Loucy (cell line): ENCODE measurements at regions not wholly inside any gene's neighbourhood (a gene's known extent, or its start where the extent isn't known, plus 50 kb on each side); places are given as distances from the start of the nearest gene placed in this dataset.

Source experiments
- H2AFZ ChIP-seq: fragments of 200-600 bp; sonication (generic); 2 replicates; pipeline ENCODE4 v1.6.0; 2016; ENCODE audit warnings: antibody characterized with exemption, mild to moderate bottlenecking, low read length, moderate library complexity
- H3F3A ChIP-seq: fragments of 200-600 bp; 2 replicates; pipeline ENCODE4 v1.6.0; 2016; ENCODE audit warnings: antibody characterized with exemption, low read depth, mild to moderate bottlenecking
- H3K27me3 ChIP-seq: fragments of 200-600 bp; sonication (generic); 2 replicates; pipeline ENCODE4 v1.6.1; 2014; ENCODE audit warnings: low read length, mild to moderate bottlenecking; ENCODE audit not compliant: insufficient read depth, poor library complexity, severe bottlenecking
- H3K36me3 ChIP-seq: fragments of 200-600 bp; sonication (generic); 2 replicates; pipeline ENCODE4 v1.6.1; 2016; ENCODE audit warnings: low read length; ENCODE audit not compliant: insufficient read depth
- H3K4me1 ChIP-seq: fragments of 200-600 bp; sonication (generic); 2 replicates; pipeline ENCODE4 v1.5.1; 2014; ENCODE audit warnings: low read length, mild to moderate bottlenecking; ENCODE audit not compliant: insufficient read depth, poor library complexity, severe bottlenecking
- H3K4me2 ChIP-seq: fragments of 200-600 bp; sonication (generic); 2 replicates; pipeline ENCODE4 v1.6.0; 2014; ENCODE audit warnings: antibody characterized with exemption, low read length, low read depth, mild to moderate bottlenecking; ENCODE audit not compliant: poor library complexity, severe bottlenecking
- H3K4me3 ChIP-seq: fragments of 200-600 bp; sonication (generic); 2 replicates; pipeline ENCODE4 v1.5.1; 2014; ENCODE audit warnings: low read length, mild to moderate bottlenecking, mixed read lengths; ENCODE audit not compliant: poor library complexity, severe bottlenecking
- H3K79me2 ChIP-seq: fragments of 200-600 bp; sonication (generic); 2 replicates; pipeline ENCODE4 v1.6.1; 2014; ENCODE audit warnings: low read length; ENCODE audit not compliant: insufficient read depth
- H3K9ac ChIP-seq: fragments of 200-600 bp; sonication (generic); 2 replicates; pipeline ENCODE4 v1.6.0; 2014; ENCODE audit warnings: mild to moderate bottlenecking, low read depth, low read length, moderate library complexity; ENCODE audit not compliant: poor library complexity, severe bottlenecking
- H3K9me2 ChIP-seq: fragments of 200-600 bp; sonication (generic); replicated peaks from 2 replicates; pipeline ENCODE4 v1.6.1; 2016; ENCODE audit warnings: low read depth, low read length, mixed read lengths
- H3K9me3 ChIP-seq: fragments of 200-600 bp; sonication (generic); 2 replicates; pipeline ENCODE4 v1.6.1; 2014; ENCODE audit warnings: mild to moderate bottlenecking, antibody characterized with exemption, low read length, low read depth; ENCODE audit not compliant: insufficient read depth
- H4K20me1 ChIP-seq: fragments of 200-600 bp; sonication (generic); 2 replicates; pipeline ENCODE4 v1.6.0; 2014; ENCODE audit warnings: antibody characterized with exemption, low read length, mild to moderate bottlenecking; ENCODE audit not compliant: insufficient read depth, poor library complexity, severe bottlenecking
- EZH2phosphoT487 ChIP-seq: fragments of 200-600 bp; IDR thresholded peaks from 2 replicates; pipeline ENCODE4 v1.6.1; 2018; ENCODE audit warnings: antibody characterized with exemption, mild to moderate bottlenecking, moderate library complexity, borderline replicate concordance
- TF ChIP-seq, protein P1 (sequence below): fragments of 200-600 bp; sonication (generic); conservative IDR thresholded peaks from 2 replicates; pipeline ENCODE4 v1.5.1; 2014; ENCODE audit warnings: mild to moderate bottlenecking, antibody characterized with exemption, low read length

DNA sequence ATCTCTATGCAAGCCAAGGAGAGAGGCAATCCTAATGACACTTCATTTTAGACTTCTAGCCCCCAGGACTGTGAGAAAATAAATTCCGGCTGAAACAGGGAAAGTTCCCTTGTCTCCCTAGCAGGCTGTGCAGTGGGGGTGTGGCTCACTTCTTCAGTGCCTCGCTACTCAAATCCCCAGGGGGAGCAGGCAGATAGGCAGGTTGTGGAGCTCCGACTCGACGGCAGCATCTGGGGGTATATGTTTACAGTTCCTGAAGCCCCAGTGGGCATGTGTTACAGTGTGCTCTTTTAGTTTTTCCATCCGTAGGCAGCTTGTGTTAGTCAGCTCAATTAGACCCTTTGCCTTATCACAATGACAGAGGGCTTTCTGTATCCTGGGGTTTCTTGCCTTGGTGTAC, 836.5 kb downstream of the PDCD6IP start:
- Histone ChIP-seq H3F3A (0 out of 2 replicates have a peak, but pooled peaks cover 3% of the 10 kb centered on the region), H3K9me3 (no peaks in the 10 kb centered on the region; the same call in 1 of the 2 replicates), H3K4me1 (no peaks in the 10 kb centered on the region), H3K79me2 (no peaks in the 10 kb centered on the region), H3K9me2 (no peaks in the 10 kb centered on the region), H3K27me3 (no peaks in the 10 kb centered on the region), H3K9ac (no peak overlapping the region), H3K4me3 (no peak overlapping the region), H3K36me3 (no peaks in the 10 kb centered on the region), H3K4me2 (no peak overlapping the region), H4K20me1 (no peaks in the 10 kb centered on the region), H2AFZ (no peak overlapping the region)
- no peak for TF ChIP-seq EZH2phosphoT487
- TF ChIP-seq, protein P1, sequence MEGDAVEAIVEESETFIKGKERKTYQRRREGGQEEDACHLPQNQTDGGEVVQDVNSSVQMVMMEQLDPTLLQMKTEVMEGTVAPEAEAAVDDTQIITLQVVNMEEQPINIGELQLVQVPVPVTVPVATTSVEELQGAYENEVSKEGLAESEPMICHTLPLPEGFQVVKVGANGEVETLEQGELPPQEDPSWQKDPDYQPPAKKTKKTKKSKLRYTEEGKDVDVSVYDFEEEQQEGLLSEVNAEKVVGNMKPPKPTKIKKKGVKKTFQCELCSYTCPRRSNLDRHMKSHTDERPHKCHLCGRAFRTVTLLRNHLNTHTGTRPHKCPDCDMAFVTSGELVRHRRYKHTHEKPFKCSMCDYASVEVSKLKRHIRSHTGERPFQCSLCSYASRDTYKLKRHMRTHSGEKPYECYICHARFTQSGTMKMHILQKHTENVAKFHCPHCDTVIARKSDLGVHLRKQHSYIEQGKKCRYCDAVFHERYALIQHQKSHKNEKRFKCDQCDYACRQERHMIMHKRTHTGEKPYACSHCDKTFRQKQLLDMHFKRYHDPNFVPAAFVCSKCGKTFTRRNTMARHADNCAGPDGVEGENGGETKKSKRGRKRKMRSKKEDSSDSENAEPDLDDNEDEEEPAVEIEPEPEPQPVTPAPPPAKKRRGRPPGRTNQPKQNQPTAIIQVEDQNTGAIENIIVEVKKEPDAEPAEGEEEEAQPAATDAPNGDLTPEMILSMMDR = no peak

DNA sequence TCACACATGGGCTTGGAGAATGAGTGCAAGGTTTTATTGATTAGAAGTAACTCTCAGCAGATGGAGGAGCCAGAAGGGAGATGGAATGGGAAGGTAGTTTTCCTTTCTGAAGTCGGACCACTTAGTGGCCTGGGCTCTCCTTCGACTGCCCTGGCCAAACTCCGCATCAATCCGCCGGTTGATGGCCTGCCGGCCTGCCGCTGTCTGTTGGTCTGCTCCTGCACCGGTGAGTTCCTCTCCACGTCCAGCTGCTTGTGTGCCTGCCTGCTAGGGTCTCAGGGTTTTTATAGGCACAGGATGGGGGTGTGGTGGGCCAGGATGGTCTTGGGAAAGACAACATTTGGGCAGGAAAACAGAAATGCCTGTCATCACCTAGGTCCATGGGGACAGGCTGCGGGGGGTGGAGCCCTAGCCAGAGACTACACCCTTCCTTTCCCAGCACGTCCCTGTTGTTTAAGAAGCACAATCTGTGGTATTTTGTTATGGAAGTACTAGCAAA, 837.0 kb downstream of the PDCD6IP start:
- no peaks in the 10 kb centered on the region for H3K36me3 ChIP-seq
- H3K4me3 ChIP-seq = no peak overlapping the region
- H2AFZ ChIP-seq = no peak overlapping the region
- H4K20me1 ChIP-seq = no peaks in the 10 kb centered on the region
- H3K9ac ChIP-seq = no peak overlapping the region
- TF ChIP-seq EZH2phosphoT487 = no peak
- TF ChIP-seq, protein P1 = no peak
- no peaks in the 10 kb centered on the region for H3K27me3 ChIP-seq
- no peaks in the 10 kb centered on the region for H3K9me2 ChIP-seq
- H3F3A ChIP-seq = 0 out of 2 replicates have a peak, but pooled peaks cover 3% of the 10 kb centered on the region
- H3K4me1 ChIP-seq = no peaks in the 10 kb centered on the region
- no peaks in the 10 kb centered on the region; the same call in 1 of the 2 replicates for H3K9me3 ChIP-seq
- no peak overlapping the region for H3K4me2 ChIP-seq
- H3K79me2 ChIP-seq = no peaks in the 10 kb centered on the region

DNA sequence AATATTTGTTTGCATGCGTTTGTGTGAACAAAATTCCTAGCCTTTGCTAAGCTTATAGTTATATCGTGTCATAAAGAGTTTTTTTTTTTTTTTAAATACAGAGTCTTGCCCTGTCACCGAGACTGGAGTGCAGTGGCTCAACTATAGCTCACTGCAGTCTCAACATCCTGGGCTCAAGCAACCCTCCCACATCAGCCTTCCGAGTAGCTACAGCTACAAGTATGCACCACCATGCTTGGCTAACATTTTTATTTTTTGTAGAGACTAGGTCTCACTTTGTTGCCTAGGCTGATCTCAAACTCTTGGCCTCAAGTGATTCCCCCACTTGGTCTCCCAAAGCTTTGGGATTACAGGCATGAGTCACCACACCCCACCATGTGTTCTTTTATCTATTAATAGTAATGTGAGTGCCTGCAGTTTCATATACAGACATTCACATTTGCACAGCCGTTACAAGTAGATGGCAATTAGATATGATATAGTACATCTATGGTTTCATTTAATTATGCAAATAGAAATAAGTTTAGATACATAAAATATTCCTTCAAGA, 848.6 kb downstream of the PDCD6IP start:
- Histone ChIP-seq H3K9me3 (0 out of 2 replicates have a peak, but pooled peaks cover 4% of the 10 kb centered on the region), H3K9ac (no peak overlapping the region), H3F3A (no peaks in the 10 kb centered on the region), H3K9me2 (no peaks in the 10 kb centered on the region), H3K4me3 (no peak overlapping the region), H3K27me3 (no peaks in the 10 kb centered on the region), H4K20me1 (no peaks in the 10 kb centered on the region), H3K4me1 (no peaks in the 10 kb centered on the region), H3K36me3 (no peaks in the 10 kb centered on the region), H3K4me2 (no peak overlapping the region), H2AFZ (no peak overlapping the region), H3K79me2 (no peaks in the 10 kb centered on the region)
- TF ChIP-seq EZH2phosphoT487 = no peak
- TF ChIP-seq, protein P1 = no peak
